Stimulated activated CD8-positive, alpha-beta memory T cell treated with anti-CD3 and anti-CD28 coated beads, Interleukin-4, amount 100 ng/mL, for 4 hours (primary cell): ENCODE measurements at regions not wholly inside any gene's neighbourhood (a gene's known extent, or its start where the extent isn't known, plus 50 kb on each side); places are given as distances from the start of the nearest gene placed in this dataset.
"Not testable (repeated sequence)": the region's sequence is repeated elsewhere in the genome, so short reads cannot be mapped to it uniquely, and the experiment has no call there.

ENCODE experiments used
- DNase-seq, 2 donors: peaks; one replicate each; pipeline ENCODE4 v3.0.0-alpha.2; 2020; ENCODE audit warnings: low read depth in 2 of 2, low spot score in 1 of 2

DNA sequence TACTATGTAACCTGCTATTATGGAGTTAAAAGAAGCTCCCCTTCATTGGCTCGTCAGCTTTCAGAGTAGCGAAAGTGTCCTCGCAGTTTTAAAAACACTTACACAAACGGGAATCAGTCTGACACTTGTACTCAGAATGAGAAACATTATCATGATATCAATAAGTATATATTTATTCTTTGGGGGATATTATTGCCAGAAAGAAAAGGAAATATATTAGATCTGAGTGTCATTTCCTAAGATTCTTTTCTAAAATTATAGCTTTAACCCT lies 584.5 kb downstream of the ZEB2 start:
- DNase-seq, result no peak

GRCh38 chr2:143934626-143935481 lies 585.1 kb downstream of the ZEB2 start:
- DNase-seq, result no peak

- DNase-seq, result no peak
These were observed 585.9 kb downstream of the ZEB2 start for GRCh38 chr2:143933946-143934569.

DNA sequence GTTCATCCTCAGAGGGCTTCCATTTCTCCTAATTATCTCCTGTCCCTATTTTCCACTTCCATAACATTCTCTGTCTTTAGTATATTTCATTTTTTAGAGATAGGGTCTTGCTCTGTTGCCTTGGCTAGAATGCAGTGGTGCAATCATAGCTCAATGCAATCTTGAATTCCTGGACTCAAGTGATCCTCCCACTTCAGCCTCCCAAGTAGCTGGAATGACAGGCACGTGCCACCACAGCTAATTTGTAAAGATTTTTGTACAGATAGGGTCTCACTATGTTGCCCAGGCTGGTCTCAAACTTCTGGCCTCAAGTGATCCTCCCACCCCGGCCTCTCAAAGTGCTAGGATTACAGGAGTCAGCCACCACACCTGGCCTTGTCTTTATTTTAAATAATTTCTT lies 589.0 kb downstream of the ZEB2 start:
- DNase-seq, result no peak

GRCh38 chr2:143928613-143929012 lies 591.3 kb downstream of the ZEB2 start:
- DNase-seq, result no peak

DNA sequence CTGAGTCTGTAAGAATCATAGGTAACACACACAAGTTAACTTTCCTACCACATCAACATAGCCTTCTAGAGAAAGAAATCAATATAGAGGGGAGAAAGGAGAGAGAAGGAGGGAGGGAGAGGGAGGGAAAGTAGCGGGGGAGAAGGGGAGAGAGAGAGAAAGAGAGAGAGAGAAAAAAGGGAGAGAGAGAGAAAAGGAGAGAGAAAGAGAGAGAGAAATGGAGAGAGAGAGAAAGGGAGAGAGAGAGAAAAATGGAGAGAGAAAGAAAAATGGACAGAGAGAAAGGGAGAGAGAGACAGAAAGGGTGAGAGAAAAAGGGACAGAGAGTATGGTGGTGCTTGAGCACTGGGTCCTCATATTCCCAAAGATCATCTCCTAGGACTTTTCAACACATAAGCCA lies 591.7 kb downstream of the ZEB2 start:
- DNase-seq, result no peak

GRCh38 chr2:143926736-143927135 lies 593.2 kb downstream of the ZEB2 start:
- no peak for DNase-seq

- not testable (repeated sequence) for DNase-seq
These were observed 597.6 kb downstream of the ZEB2 start for GRCh38 chr2:143922261-143922830.

DNA sequence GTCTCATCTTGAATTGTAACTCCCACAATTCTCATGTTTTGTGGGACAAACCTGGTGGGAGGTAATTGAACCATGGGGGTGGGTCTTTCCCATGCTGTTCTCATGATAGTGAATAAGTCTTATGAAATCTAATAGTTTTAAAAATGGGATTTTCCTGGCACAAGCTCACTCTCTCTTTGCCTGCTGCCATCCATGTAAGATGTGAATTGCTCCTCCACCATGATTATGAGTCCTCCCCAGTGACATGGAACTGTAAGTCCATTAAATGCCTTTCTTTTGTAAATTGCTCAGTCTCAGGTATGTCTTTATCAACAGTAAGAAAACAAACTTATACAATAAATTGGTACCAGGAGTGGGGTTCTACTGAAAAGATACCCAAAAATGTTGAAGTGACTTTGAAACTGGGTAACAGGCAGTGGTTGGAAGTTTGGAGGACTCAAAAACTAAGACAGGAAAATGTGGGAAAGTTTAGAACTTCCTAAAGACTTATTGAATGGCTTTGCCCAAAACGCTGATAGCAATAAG lies 601.4 kb downstream of the ZEB2 start:
- DNase-seq, result no peak

DNA sequence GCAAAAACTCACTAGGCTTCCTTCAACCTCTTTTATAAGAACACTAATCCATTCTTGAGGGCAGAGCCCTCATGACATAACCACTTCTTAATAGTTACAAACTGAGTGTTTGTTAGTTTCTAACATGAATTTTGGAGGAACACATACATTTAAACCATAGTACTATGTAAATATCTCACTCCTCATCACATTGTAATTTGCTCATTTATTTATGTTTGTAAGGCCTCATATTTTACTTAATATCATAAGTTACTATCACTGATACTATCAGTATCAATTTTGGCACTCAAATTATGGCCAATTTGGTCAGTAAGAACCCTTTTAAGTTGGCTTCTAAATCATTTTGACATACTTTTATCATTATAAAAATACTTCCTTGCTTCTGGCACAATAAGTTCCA lies 603.1 kb downstream of the ZEB2 start:
- no peak for DNase-seq

GRCh38 chr2:143909577-143910353 lies 610.2 kb downstream of the ZEB2 start:
- no peak for DNase-seq

DNA sequence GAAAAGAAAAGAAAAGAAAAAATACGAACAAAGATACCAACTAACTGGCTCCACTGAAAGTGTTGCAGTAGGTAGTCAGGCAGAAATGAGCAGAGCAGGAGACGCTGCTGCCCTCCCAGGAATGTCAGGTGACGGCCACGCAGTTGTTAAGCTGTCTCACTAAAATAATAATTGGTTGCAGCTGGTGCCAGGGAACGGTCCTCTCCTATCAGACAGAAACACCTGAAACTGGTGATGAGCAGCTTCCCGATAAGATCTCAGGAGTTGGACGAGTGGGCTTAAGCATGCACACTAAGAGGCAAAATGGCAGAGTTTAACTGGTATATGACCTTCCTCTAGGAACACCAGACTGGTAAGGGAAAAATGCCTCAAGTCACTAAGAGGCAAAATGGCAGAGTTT lies 611.1 kb downstream of the ZEB2 start:
- no peak for DNase-seq

GRCh38 chr2:143907801-143908200 lies 612.1 kb downstream of the ZEB2 start:
- no peak for DNase-seq

GRCh38 chr2:143906850-143907249 lies 613.1 kb downstream of the ZEB2 start:
- no peak for DNase-seq

- no peak for DNase-seq
These were observed 614.3 kb downstream of the ZEB2 start for GRCh38 chr2:143905587-143905986.

- DNase-seq, result no peak
These were observed 616.6 kb downstream of the ZEB2 start for GRCh38 chr2:143903172-143903856.

DNA sequence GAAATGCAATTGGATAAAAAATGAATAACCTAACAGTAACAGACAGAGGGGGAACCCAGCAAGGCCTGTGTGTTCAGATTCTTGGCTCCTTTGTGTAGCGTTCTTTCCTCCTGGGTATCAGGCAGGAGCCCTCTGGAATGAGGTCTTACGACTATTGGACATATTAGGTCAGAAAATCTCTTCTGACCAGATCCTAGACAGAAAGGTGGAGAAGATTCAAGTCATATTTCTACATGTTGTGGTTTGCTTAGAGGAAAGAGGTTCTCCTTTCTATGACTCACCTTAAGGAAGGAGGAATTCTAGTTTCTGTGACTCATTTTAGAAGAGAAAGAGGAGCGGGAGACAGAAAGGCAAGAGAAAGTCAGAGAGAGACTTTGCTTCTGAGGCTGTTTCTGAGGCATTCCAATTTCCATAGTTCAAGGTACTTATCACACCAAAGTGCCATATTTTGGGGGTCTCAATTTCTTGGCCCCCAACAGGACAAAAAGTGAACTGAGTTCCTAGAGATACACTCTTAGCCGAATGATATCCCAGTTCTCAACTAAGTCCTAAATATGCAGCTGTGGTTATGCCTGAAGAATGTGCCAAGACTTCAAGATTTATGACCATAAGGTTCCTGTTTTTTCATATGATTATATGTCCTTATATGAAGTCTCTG lies 618.6 kb downstream of the ZEB2 start:
- DNase-seq, result no peak

DNA sequence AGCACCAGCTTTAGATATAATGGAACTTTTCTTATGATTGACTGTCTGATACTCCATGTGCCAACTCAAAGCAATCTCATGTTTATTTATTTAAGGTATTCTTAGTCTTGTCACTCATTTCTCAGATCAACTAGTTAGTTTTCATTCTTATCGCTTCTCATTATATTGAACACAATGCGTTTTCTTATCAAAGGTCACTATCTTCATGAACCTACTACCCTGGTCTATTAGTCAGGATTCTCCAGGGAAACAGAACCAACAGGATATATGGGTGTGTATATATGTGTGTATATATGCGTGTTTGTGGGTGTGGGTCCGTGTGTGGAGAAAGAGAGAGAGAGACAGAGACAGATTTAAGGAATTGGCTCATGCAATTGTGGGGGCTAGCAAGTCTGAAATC lies 619.9 kb downstream of the ZEB2 start:
- no peak for DNase-seq

- no peak for DNase-seq
These were observed 626.5 kb downstream of the ZEB2 start for GRCh38 chr2:143893371-143893770.

DNA sequence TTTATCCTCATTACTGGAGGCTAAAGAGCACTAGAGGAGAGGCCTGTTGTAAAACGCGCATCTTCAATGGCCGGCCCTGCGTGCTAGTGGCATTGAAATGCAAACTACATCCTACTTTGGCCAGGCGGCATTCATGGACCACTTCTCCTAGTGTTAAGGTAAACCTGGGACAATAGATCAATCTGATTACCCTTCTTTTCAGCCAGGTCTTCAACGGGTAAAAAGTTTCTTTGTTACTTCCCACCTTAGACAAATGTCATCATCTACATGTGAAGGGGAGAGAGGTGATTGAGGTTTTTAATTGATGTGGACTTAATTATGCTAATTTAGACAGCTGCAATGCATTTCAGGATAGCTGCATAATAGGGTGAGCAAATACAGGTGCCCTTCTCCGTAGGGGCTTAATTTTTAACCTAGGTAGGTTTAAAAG lies 628.0 kb downstream of the ZEB2 start:
- DNase-seq, result no peak

- DNase-seq, result no peak
These were observed 629.1 kb downstream of the ZEB2 start for GRCh38 chr2:143890798-143891197.
